ENCODE measurements at regions not wholly inside any gene's neighbourhood (a gene's known extent, or its start where the extent isn't known, plus 50 kb on each side); places are given as distances from the start of the nearest gene placed in this dataset.

- POLR2A ChIA-PET (ENCODE audit: partially characterized antibody) = no interaction called here
- no peak overlapping the region for H3K9ac ChIP-seq (replicated peaks in 1 of 4; ENCODE audit: extremely low read depth in 1 of 4, low read depth in 3 of 4, low read length in 3 of 4)
- H3K18ac ChIP-seq (ENCODE audit: extremely low read depth, low read length) = no peak overlapping the region
- peaks cover 0 to 3% (median 0%) of the 10 kb centered on the region in 4 experiments; a peak in 1 of 7 replicates for H3K4me1 ChIP-seq (replicated peaks in 1 of 4; ENCODE audit: control insufficient read depth in 3 of 4, insufficient read depth in 4 of 4, low read length in 3 of 4)
- CTCF ChIA-PET (ENCODE audit: partially characterized antibody) = interaction anchor here (0.8 to 1.4 kb wide), 5 partner anchors 9 to 224 kb away, joined by 3 to 5 read pairs (median 3); no protein-coding TSS in a partner anchor
- no peaks in the 10 kb centered on the region; a peak in 1 of 7 replicates for H3K27me3 ChIP-seq (replicated peaks in 1 of 4; ENCODE audit: control insufficient read depth in 3 of 4, extremely low read depth in 1 of 4, insufficient read depth in 3 of 4, low read length in 3 of 4)
- H3K23me2 ChIP-seq (ENCODE audit: low read depth, low read length) = no peaks in the 10 kb centered on the region
- H4K5ac ChIP-seq (ENCODE audit: insufficient read length, low read depth, low read length) = no peak overlapping the region
- no peak overlapping the region for H3K23ac ChIP-seq (ENCODE audit: insufficient read length)
- no peaks in the 10 kb centered on the region for H3K79me1 ChIP-seq (ENCODE audit: low read depth, low read length)
- no peaks in the 10 kb centered on the region for H3K79me2 ChIP-seq (ENCODE audit: control insufficient read depth in 1 of 2, insufficient read depth in 2 of 2, low read length in 2 of 2)
- H4K8ac ChIP-seq (ENCODE audit: extremely low read depth, insufficient read depth, low read length) = no peak overlapping the region
- DNase-seq (ENCODE audit: low read depth in 1 of 2, low spot score in 2 of 2) = no peak
- no peaks in the 10 kb centered on the region for H3K9me3 ChIP-seq (ENCODE audit: insufficient read depth in 2 of 2, low read depth in 1 of 2, low read length in 1 of 2)
- H4K20me1 ChIP-seq (replicated peaks in 1 of 2; ENCODE audit: control insufficient read depth in 1 of 2, insufficient read depth in 2 of 2, low read length in 2 of 2) = no peaks in the 10 kb centered on the region
- no peak overlapping the region for H2BK15ac ChIP-seq (ENCODE audit: low read length)
- no peak overlapping the region for H2AFZ ChIP-seq (ENCODE audit: low read length)
- no peak overlapping the region for H3K56ac ChIP-seq (replicated peaks; ENCODE audit: insufficient read length, low read depth, low read length)
- H3K27ac ChIP-seq (ENCODE audit: low read depth, low read length) = no peak overlapping the region
- H3K4me3 ChIP-seq (ENCODE audit: extremely low read depth in 1 of 4, insufficient read depth in 2 of 4, low read depth in 3 of 4, low read length in 4 of 4) = no peak overlapping the region
- H3K4me2 ChIP-seq (ENCODE audit: insufficient read depth in 1 of 2, low read depth in 2 of 2, low read length in 2 of 2) = no peak overlapping the region
- H2AK5ac ChIP-seq (ENCODE audit: low read depth, low read length) = no peak overlapping the region
- H2BK20ac ChIP-seq (ENCODE audit: low read length) = no peak overlapping the region
- 89% methylated on average over 6 of the region's 6 CpGs; no CpG with 5 or more reads in 1 of the 2 experiments for WGBS, 2 experiments (ENCODE audit: extremely low coverage in 1 of 2, insufficient coverage in 1 of 2, insufficient read length in 1 of 2, insufficient replicate concordance in 2 of 2, low coverage in 1 of 2, low lambda C conversion rate in 2 of 2, missing lambda C conversion rate in 1 of 2)
- H2BK120ac ChIP-seq (replicated peaks; ENCODE audit: low read depth, low read length) = no peak overlapping the region
- no peaks in the 10 kb centered on the region; a peak in 1 of 8 replicates for H3K36me3 ChIP-seq (ENCODE audit: control insufficient read depth in 2 of 4, insufficient read depth in 4 of 4, low read length in 3 of 4)
- no peak overlapping the region for H4K91ac ChIP-seq (replicated peaks; ENCODE audit: insufficient read length, low read length)
- FAIRE-seq = no peak
- TF ChIP-seq KDM1A (IDR thresholded peaks at IDR 0.05; ENCODE audit: borderline replicate concordance, low read length) (no peak), CREB1 (IDR thresholded peaks at IDR 0.05) (no peak), RFX5 (IDR thresholded peaks at IDR 0.05; ENCODE audit: borderline replicate concordance, low read depth, low read length) (no peak), GTF2F1 (IDR thresholded peaks at IDR 0.05; ENCODE audit: borderline replicate concordance, low read depth, low read length) (no peak)
- TF ChIP-seq, protein P1, sequence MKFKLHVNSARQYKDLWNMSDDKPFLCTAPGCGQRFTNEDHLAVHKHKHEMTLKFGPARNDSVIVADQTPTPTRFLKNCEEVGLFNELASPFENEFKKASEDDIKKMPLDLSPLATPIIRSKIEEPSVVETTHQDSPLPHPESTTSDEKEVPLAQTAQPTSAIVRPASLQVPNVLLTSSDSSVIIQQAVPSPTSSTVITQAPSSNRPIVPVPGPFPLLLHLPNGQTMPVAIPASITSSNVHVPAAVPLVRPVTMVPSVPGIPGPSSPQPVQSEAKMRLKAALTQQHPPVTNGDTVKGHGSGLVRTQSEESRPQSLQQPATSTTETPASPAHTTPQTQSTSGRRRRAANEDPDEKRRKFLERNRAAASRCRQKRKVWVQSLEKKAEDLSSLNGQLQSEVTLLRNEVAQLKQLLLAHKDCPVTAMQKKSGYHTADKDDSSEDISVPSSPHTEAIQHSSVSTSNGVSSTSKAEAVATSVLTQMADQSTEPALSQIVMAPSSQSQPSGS (IDR thresholded peaks at IDR 0.05; ENCODE audit: low read length) = no peak
- no peak overlapping the region for H3K14ac ChIP-seq (ENCODE audit: insufficient read length)
- no peak overlapping the region for H2BK12ac ChIP-seq (ENCODE audit: low read depth, low read length)
- H2BK5ac ChIP-seq (ENCODE audit: low read depth, low read length) = no peak overlapping the region
- no peak overlapping the region for H3K4ac ChIP-seq (replicated peaks; ENCODE audit: insufficient read length, low read depth, low read length)
Measured at GRCh38 chr15:99511531-99511865, 54.3 kb upstream of the MEF2A start.

All from H1 (cell line).